Epithelial cell of esophagus (primary cell): ENCODE measurements at regions not wholly inside any gene's neighbourhood (a gene's known extent, or its start where the extent isn't known, plus 50 kb on each side); places are given as distances from the start of the nearest gene placed in this dataset.

Source experiments
- DNase-seq: peaks from one replicate; pipeline ENCODE4 v3.0.0; 2010; ENCODE audit warnings: low read depth
- H3K4me3 ChIP-seq: 2 replicates; pipeline ENCODE4 v1.5.1; 2011; ENCODE audit warnings: mild to moderate bottlenecking, low read length, control low read depth
- CTCF ChIP-seq: IDR thresholded peaks from 2 replicates; pipeline ENCODE4 v1.5.1; 2011; ENCODE audit warnings: low read depth, mild to moderate bottlenecking, low read length, control low read depth, inconsistent platforms; ENCODE audit not compliant: insufficient read depth; ENCODE audit errors: missing control alignments

DNA sequence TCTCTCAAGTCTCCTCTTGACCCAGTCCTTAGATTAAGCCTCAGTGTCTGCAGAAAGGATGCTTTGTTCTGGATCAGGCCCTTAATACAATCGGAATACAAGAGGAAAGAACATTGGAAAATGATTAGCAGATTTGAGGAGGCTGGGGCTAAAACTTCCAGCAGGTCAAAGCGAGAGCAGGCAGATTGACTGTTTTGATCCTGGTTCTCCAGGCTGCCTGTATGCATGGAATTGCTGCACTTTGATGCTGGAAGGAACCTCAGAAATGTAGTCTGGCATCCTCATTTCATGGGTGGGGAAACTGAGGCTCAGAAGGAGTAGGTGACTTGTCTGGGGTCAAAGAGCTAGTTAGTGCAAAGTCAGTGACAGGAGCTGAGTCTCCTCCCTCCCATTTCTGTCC is 202.8 kb downstream of the EMX2 start:
- DNase-seq: no peak
- no peak for TF ChIP-seq CTCF
- H3K4me3 ChIP-seq: no peak overlapping the region

DNA sequence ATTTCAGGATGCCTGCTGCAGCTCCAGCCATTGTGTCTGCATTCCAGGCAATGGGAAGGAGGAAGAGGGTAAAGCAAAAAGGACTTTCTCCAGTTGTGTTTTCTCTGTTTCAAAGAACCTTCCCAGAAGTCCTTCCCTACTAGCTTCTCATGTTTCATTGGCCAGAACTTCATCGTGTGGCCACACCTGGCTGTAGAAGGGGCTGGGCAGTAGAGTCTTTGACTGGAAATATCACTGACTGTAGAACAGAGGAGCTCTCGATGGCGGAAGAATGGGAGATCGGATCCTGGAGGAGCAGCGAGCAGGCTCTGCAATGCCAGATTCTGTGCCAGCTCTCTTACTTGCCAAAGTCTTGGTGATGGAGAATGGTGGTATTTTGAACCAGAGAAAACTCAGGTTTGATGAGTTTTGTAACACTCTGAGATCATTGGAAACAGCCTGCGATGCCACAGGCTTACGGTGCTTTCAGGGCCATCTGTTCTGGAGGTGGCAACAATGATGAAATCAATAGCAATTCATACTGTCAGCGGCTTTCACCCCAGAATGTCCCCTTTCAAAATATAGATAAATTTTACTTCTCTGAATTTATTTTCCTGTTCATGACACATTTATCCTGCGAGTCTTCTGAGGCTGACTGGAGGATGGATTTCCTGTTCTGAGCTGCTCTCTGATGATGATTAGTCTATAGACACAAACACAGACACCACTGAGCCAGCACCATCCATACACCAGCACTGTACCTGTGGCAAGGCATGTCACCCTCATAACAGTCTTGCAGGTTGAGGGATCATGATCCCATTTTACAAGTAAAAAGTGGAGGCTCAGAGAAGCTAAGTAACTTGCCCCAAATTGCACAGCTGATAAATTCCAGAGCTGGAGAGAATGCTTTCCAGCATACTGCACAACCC is 204.2 kb downstream of the EMX2 start:
- no peak for DNase-seq
- no peak overlapping the region for H3K4me3 ChIP-seq
- no peak for TF ChIP-seq CTCF

DNA sequence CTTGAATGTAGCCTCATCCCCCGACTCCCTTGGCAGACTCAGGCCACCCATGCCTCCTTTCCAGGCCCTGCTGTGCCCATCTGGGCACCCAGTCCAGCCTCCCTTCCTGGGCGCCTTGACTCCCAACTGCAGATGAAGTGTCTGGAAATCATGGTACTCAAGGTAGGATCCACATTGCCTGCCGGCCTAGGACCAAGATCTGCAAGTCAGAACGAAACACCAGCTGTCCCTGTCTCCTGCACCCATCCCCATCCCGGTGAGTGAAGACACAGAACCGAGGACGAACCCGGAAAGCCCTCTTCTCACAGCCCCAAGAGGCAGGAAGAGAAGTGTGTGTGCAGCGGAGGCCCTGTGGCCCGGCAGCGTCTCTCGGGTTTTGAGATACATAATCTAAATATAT is 205.1 kb downstream of the EMX2 start:
- TF ChIP-seq CTCF: no peak
- DNase-seq: no peak
- H3K4me3 ChIP-seq: no peak overlapping the region

DNA sequence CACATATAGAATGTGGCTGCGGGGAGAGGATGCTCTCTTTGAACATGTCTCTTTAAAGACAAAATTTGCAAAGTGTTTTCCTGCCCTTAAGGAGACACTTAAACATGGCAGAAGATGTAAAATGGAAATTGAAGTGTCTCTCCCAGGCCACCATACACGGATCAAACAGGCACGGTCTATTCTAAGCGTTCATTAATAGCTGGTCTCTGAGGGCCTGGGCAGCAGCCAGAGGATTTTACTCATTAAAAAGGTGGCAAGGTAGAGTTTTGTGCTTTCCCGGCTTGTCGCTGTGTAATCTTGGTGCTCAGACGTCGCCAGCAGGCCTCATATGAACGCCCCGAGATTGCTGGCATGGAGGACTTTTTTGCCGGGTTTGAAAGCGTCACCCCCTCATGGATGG is 205.5 kb downstream of the EMX2 start:
- no peak for TF ChIP-seq CTCF

DNA sequence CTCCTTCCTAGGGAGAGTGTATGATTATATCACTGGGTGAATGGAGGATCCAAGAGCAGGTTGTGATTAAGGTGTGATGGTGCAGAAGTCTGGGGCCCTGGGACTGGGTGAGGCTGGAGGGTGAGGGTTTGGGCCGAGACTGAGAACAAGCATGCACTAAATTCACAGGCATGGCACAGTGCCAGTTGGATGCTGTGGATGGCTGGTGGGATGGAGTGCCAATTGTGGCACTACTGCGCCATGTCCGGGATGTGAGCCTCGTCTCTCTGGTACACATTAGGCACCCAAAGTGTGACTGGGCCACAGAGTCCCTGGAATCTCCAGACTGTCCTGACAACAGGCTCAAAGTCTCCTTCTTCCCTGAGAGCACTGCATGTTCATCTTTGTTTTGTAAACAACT is 208.1 kb downstream of the EMX2 start:
- TF ChIP-seq CTCF: no peak
- DNase-seq: no peak

More for the DNA sequence above, 205.5 kb downstream of the EMX2 start:
- DNase-seq: no peak
- H3K4me3 ChIP-seq: no peak overlapping the region

DNA sequence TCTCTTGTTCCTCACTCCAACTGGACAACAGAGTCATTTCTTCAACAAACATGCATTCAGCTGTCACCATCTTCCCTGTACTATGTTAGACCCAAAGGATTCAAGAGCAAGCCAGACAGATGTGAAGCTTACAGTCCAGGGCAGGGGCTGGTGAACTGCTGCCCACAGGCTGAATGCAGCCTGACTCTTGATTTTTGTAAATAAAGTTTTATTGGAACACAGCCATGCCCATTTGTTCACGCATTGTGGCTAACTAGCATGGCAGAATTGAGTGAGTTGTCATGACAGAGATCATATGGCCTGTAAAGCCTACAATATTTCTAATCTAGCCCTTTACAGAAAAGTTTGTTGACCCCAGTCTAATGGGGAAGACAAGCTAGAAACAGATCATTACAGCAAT is 208.7 kb downstream of the EMX2 start:
- no peak for TF ChIP-seq CTCF
- DNase-seq: no peak
- no peak overlapping the region for H3K4me3 ChIP-seq

More for the DNA sequence above, 208.1 kb downstream of the EMX2 start:
- no peak overlapping the region for H3K4me3 ChIP-seq

DNA sequence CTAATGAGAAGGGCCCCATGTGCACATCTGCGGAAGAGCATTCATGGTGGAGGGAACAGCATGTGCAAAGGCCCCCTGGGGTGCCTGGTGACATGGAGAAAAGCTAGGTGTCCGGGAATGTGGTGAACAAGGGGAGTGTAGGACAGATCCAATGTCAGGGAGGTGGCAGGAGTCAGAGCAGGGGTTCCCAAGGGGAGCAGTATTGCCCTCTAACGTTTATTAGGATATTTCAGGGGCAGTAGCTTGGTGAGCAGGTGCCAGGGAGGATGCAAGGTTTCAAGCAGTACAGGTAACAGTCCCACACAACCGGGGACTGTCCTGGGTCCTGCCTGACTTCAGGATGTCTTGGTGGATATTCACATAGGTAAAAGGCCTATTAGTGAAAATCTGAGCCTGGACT is 209.6 kb downstream of the EMX2 start:
- no peak overlapping the region for H3K4me3 ChIP-seq
- no peak for DNase-seq
- TF ChIP-seq CTCF: no peak
